Pancreas (tissue), 10 donors: ENCODE measurements at regions not wholly inside any gene's neighbourhood (a gene's known extent, or its start where the extent isn't known, plus 50 kb on each side); places are given as distances from the start of the nearest gene placed in this dataset.

Experiments
- ATAC-seq, 4 donors: fragments of 200-7000 bp; cut with Tn5 transposase; one replicate each; pipeline versions ENCODE4 v1.8.0 to v1.9.1; 2020; ENCODE audit warnings: mild to moderate bottlenecking in 4 of 4, moderate library complexity in 4 of 4
- DNase-seq, 6 donors: peaks; one replicate each; pipeline ENCODE4 v3.0.0-alpha.2; 2020
- FAIRE-seq: peaks from 2 replicates; lab custom pipeline; 2012; peaks lifted over from hg19 to GRCh38; lab: Jason Lieb, UNC
- H3K27ac ChIP-seq, 4 donors: fragments of 200-600 bp; sonication (generic); 1 replicate in 3 of 4; 2 replicates in 1 of 4; pipeline versions ENCODE4 v1.5.0 to v1.8.0; 2020
- H3K27me3 ChIP-seq, 4 donors: fragments of 200-600 bp; one replicate each; pipeline ENCODE4 v1.8.0; 2021
- H3K36me3 ChIP-seq, 3 donors: fragments of 200-600 bp; sonication (generic) in 1 of 3; one replicate each; pipeline versions ENCODE4 v1.5.0 to v1.8.0; 2020 to 2021
- H3K4me1 ChIP-seq, 3 donors: fragments of 200-600 bp; one replicate each; pipeline ENCODE4 v1.8.0; 2021
- H3K4me3 ChIP-seq, 4 donors: fragments of 200-600 bp; sonication (generic) in 2 of 4; one replicate each; pipeline versions ENCODE4 v1.5.0 to v1.8.0; 2020 to 2021
- H3K9me3 ChIP-seq, 4 donors: fragments of 200-600 bp; one replicate each; pipeline ENCODE4 v1.8.0; 2021
- WGBS, 2 donors: extraction: QIAGEN DNeasy Blood & Tissue Kit; methylation state at CpG; one replicate each; pipeline ENCODE4 v1.1.7; 2013; 5-methylcytosine and 5-hydroxymethylcytosine counted together
- intact Hi-C, 3 donors: fragments of 100-400 bp; cut with DNase I; formaldehyde crosslinking; loops; one replicate each; pipeline versions ENCODE4 v1.11.1 to v1.14.2; 2022
- TF ChIP-seq, protein P1 (sequence below), 4 donors: fragments of 200-600 bp; sonication (generic) in 3 of 4; IDR thresholded peaks; one replicate each; pipeline versions ENCODE4 v1.5.0 to v1.8.0; 2021; ENCODE audit warnings: antibody characterized with exemption in 4 of 4
- donor health status: healthy with polysubstance abuse.
- donor health status: DM: no; HTN: no; CAD: no; lungs with moderate emphysema.
- donor health status: DM: no; HTN: no; CAD: no.
- donor health status: control.
- donor health status: control.
- donor health status: Bipolar disorder and iron deficiency.
- donor health status: DM: yes; HTN: yes; CAD: no.
- donor health status: DM: no; HTN: no; CAD: no.
- donor health status: DM: no; HTN: no; CAD: no.
- donor health status: DM: yes; HTN: yes; CAD: no.

GRCh38 chr6:121536345-121536744 lies 100.9 kb downstream of the GJA1 start:
- DNase-seq (no peak), FAIRE-seq (no peak), ATAC-seq (no peak)
- no peaks in the 10 kb centered on the region for H3K9me3 ChIP-seq
- H3K27ac ChIP-seq: no peak overlapping the region
- no peak overlapping the region for H3K4me3 ChIP-seq
- 79 to 85% methylated on average over 2 of the region's 2 CpGs for WGBS, 2 donors
- TF ChIP-seq, protein P1, sequence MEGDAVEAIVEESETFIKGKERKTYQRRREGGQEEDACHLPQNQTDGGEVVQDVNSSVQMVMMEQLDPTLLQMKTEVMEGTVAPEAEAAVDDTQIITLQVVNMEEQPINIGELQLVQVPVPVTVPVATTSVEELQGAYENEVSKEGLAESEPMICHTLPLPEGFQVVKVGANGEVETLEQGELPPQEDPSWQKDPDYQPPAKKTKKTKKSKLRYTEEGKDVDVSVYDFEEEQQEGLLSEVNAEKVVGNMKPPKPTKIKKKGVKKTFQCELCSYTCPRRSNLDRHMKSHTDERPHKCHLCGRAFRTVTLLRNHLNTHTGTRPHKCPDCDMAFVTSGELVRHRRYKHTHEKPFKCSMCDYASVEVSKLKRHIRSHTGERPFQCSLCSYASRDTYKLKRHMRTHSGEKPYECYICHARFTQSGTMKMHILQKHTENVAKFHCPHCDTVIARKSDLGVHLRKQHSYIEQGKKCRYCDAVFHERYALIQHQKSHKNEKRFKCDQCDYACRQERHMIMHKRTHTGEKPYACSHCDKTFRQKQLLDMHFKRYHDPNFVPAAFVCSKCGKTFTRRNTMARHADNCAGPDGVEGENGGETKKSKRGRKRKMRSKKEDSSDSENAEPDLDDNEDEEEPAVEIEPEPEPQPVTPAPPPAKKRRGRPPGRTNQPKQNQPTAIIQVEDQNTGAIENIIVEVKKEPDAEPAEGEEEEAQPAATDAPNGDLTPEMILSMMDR (IDR thresholded peaks at IDR 0.05): no peak
- H3K4me1 ChIP-seq: peaks cover 3 to 34% (median 22%) of the 10 kb centered on the region in 3 donors
- intact Hi-C loops: no loop called here
- H3K27me3 ChIP-seq: no peaks in the 10 kb centered on the region
- H3K36me3 ChIP-seq: no peaks in the 10 kb centered on the region

DNA sequence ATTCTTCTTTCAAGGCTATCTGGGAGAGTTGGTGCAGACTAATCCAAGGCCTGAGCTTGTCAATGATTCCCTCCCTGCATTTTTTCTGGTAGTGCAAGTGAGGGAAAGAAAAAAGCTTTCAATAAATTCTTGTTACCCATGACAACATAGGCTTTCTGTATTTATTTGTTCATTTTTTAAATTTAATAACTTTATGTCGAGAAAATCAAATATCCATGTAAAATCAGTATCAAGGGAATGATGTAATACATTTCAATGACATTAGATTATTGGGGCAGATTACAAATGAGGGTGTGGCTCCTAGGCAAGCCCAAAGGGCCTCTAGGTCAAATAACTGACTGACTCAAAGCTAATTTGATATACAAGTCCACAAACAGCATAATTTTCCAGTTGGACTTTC lies 104.0 kb downstream of the GJA1 start:
- Histone ChIP-seq H3K27ac (no peak overlapping the region), H3K4me3 (no peak overlapping the region), H3K36me3 (no peaks in the 10 kb centered on the region), H3K27me3 (no peaks in the 10 kb centered on the region), H3K4me1 (peaks cover 3 to 15% (median 15%) of the 10 kb centered on the region in 3 donors), H3K9me3 (no peaks in the 10 kb centered on the region)
- ATAC-seq: peak in 2 of 4 donors; percentile 42 to 43
- FAIRE-seq: no peak
- no peak for DNase-seq
- TF ChIP-seq, protein P1 (IDR thresholded peaks at IDR 0.05): no peak
- 22% methylated on average over 1 of the region's 1 CpG for WGBS, 2 donors
- intact Hi-C loops: no loop called here

GRCh38 chr6:121540210-121540609 lies 104.8 kb downstream of the GJA1 start:
- H3K4me3 ChIP-seq: no peak overlapping the region
- H3K4me1 ChIP-seq: peaks cover 3 to 15% (median 15%) of the 10 kb centered on the region in 3 donors
- intact Hi-C loops: no loop called here
- H3K36me3 ChIP-seq: no peaks in the 10 kb centered on the region
- FAIRE-seq (no peak), ATAC-seq (no peak), DNase-seq (no peak)
- 93 to 94% methylated on average over 2 of the region's 2 CpGs for WGBS, 2 donors
- H3K27ac ChIP-seq: no peak overlapping the region
- no peaks in the 10 kb centered on the region for H3K9me3 ChIP-seq
- TF ChIP-seq, protein P1 (IDR thresholded peaks at IDR 0.05): no peak
- H3K27me3 ChIP-seq: no peaks in the 10 kb centered on the region

- Histone ChIP-seq H3K9me3 (no peaks in the 10 kb centered on the region), H3K36me3 (no peaks in the 10 kb centered on the region), H3K4me1 (peaks cover 0 to 4% (median 2%) of the 10 kb centered on the region in 3 donors), H3K27me3 (no peaks in the 10 kb centered on the region), H3K4me3 (no peak overlapping the region), H3K27ac (no peak overlapping the region)
- DNase-seq: no peak
- no peak for FAIRE-seq
- 83 to 85% methylated on average over 4 of the region's 4 CpGs for WGBS, 2 donors
- no peak for ATAC-seq
- TF ChIP-seq, protein P1 (IDR thresholded peaks at IDR 0.05): no peak
- intact Hi-C loops: no loop called here
These were observed 109.2 kb downstream of the GJA1 start for GRCh38 chr6:121544691-121545090.

- no peak for FAIRE-seq
- Histone ChIP-seq H3K9me3 (no peaks in the 10 kb centered on the region), H3K36me3 (no peaks in the 10 kb centered on the region), H3K27me3 (no peaks in the 10 kb centered on the region), H3K27ac (no peak overlapping the region), H3K4me3 (no peak overlapping the region), H3K4me1 (no peaks in the 10 kb centered on the region)
- 59 to 68% methylated on average over 3 of the region's 3 CpGs for WGBS, 2 donors
- intact Hi-C loops: no loop called here
- ATAC-seq: no peak
- DNase-seq: no peak
- TF ChIP-seq, protein P1 (IDR thresholded peaks at IDR 0.05): no peak
These were observed 112.7 kb downstream of the GJA1 start for GRCh38 chr6:121548131-121548530.
